ENCODE measurements at regions not wholly inside any gene's neighbourhood (a gene's known extent, or its start where the extent isn't known, plus 50 kb on each side); places are given as distances from the start of the nearest gene placed in this dataset.
"Not testable (repeated sequence)": the region's sequence is repeated elsewhere in the genome, so short reads cannot be mapped to it uniquely, and the experiment has no call there.

DNA sequence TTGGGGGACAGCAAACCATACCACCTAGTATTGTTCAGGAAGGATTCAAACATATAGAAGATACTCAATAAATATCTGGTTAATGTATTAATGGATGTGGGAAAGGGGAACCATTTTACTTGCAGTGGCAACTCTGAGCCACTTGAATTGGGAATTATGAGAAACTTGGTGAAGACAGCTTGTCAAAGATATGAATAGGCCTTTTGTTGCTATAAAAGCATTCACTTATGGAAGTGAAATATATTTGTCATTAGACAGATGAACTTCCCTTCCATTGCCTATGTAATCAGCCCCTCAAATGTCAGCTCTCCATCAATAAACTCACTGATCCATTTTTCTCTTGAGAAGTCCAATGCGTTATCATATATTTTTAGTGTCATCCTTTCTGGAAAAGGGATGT is 56.1 kb downstream of the GPR85 start:
- TF ChIP-seq ZMAT4 (CRISPR knock-in tag; IDR thresholded peaks at IDR 0.05) (no peak), JUN (CRISPR knock-in tag; IDR thresholded peaks at IDR 0.05) (no peak), ZNF263 (CRISPR knock-in tag; IDR thresholded peaks at IDR 0.05; ENCODE audit: low read depth) (no peak)
- Mint-ChIP-seq H3K27ac (no peak overlapping the region), H3K36me3 (no peaks in the 10 kb centered on the region), H3K4me3 (no peak overlapping the region), H3K9me3 (peaks cover 6% of the 10 kb centered on the region; the same call in 1 of the 2 replicates), H3K27me3 (ENCODE audit: low read depth) (no peaks in the 10 kb centered on the region), H3K4me1 (peaks cover 16% of the 10 kb centered on the region)
- DNase-seq (ENCODE audit: low spot score) (no peak), ATAC-seq (no peak)
- CTCF ChIA-PET = no interaction called here
- POLR2A ChIA-PET = no interaction called here

GRCh38 chr7:113026941-113027340 is 59.7 kb downstream of the GPR85 start:
- ChIA-PET POLR2A (interaction anchor here (1.1 kb wide), 1 partner anchor 20 kb away, joined by 3 read pairs; no protein-coding TSS in a partner anchor), CTCF (no interaction called here)
- ATAC-seq (no peak), DNase-seq (ENCODE audit: low spot score) (no peak)
- Mint-ChIP-seq H3K4me1 (no peaks in the 10 kb centered on the region), H3K36me3 (no peaks in the 10 kb centered on the region), H3K9me3 (peaks cover 16% of the 10 kb centered on the region), H3K27me3 (ENCODE audit: low read depth) (no peaks in the 10 kb centered on the region; the same call in 1 of the 2 replicates), H3K4me3 (no peak overlapping the region), H3K27ac (no peak overlapping the region)
- TF ChIP-seq CREM (CRISPR knock-in tag; IDR thresholded peaks at IDR 0.05) (no peak), OVOL2 (CRISPR knock-in tag; IDR thresholded peaks at IDR 0.05; ENCODE audit: borderline replicate concordance) (no peak), JUN (CRISPR knock-in tag; IDR thresholded peaks at IDR 0.05) (no peak), GRHL2 (CRISPR knock-in tag; IDR thresholded peaks at IDR 0.05; ENCODE audit: insufficient replicate concordance, severe bottlenecking) (no peak), RELA (CRISPR knock-in tag; IDR thresholded peaks at IDR 0.05; ENCODE audit: borderline replicate concordance) (no peak), IRF2 (CRISPR knock-in tag; IDR thresholded peaks at IDR 0.05; ENCODE audit: borderline replicate concordance, low read depth) (no peak), TCF7 (CRISPR knock-in tag; IDR thresholded peaks at IDR 0.05; ENCODE audit: low read depth) (no peak), AFF4 (CRISPR knock-in tag; IDR thresholded peaks at IDR 0.05; ENCODE audit: borderline replicate concordance) (no peak), ZSCAN18 (CRISPR knock-in tag; IDR thresholded peaks at IDR 0.05) (no peak), PRRX2 (CRISPR knock-in tag; IDR thresholded peaks at IDR 0.05) (no peak), MAX (CRISPR knock-in tag; IDR thresholded peaks at IDR 0.05) (no peak), ZNF396 (CRISPR knock-in tag; IDR thresholded peaks at IDR 0.05; ENCODE audit: borderline replicate concordance) (no peak), ZNF423 (CRISPR knock-in tag; IDR thresholded peaks at IDR 0.05) (no peak), E2F4 (CRISPR knock-in tag; IDR thresholded peaks at IDR 0.05; ENCODE audit: borderline replicate concordance, low read depth) (no peak), JAZF1 (CRISPR knock-in tag; IDR thresholded peaks at IDR 0.05) (no peak)
- TF ChIP-seq, protein P1, sequence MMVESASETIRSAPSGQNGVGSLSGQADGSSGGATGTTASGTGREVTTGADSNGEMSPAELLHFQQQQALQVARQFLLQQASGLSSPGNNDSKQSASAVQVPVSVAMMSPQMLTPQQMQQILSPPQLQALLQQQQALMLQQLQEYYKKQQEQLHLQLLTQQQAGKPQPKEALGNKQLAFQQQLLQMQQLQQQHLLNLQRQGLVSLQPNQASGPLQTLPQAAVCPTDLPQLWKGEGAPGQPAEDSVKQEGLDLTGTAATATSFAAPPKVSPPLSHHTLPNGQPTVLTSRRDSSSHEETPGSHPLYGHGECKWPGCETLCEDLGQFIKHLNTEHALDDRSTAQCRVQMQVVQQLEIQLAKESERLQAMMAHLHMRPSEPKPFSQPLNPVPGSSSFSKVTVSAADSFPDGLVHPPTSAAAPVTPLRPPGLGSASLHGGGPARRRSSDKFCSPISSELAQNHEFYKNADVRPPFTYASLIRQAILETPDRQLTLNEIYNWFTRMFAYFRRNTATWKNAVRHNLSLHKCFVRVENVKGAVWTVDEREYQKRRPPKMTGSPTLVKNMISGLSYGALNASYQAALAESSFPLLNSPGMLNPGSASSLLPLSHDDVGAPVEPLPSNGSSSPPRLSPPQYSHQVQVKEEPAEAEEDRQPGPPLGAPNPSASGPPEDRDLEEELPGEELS (CRISPR knock-in tag; IDR thresholded peaks at IDR 0.05) = no peak
- TF ChIP-seq, protein P2, sequence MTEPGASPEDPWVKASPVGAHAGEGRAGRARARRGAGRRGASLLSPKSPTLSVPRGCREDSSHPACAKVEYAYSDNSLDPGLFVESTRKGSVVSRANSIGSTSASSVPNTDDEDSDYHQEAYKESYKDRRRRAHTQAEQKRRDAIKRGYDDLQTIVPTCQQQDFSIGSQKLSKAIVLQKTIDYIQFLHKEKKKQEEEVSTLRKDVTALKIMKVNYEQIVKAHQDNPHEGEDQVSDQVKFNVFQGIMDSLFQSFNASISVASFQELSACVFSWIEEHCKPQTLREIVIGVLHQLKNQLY (CRISPR knock-in tag; IDR thresholded peaks at IDR 0.05) = no peak
- TF ChIP-seq, protein P3, sequence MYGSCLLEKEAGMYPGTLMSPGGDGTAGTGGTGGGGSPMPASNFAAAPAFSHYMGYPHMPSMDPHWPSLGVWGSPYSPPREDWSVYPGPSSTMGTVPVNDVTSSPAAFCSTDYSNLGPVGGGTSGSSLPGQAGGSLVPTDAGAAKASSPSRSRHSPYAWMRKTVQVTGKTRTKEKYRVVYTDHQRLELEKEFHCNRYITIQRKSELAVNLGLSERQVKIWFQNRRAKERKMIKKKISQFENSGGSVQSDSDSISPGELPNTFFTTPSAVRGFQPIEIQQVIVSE (CRISPR knock-in tag; IDR thresholded peaks at IDR 0.05; ENCODE audit: borderline replicate concordance) = no peak

- H3K4me3 Mint-ChIP-seq; H3K27ac Mint-ChIP-seq; H3K4me1 Mint-ChIP-seq; H3K27me3 Mint-ChIP-seq (ENCODE audit: low read depth); ATAC-seq; POLR2A ChIA-PET; H3K36me3 Mint-ChIP-seq; DNase-seq (ENCODE audit: low spot score): not testable (repeated sequence)
- CTCF ChIA-PET = interaction anchor here (1.0 kb wide), 1 partner anchor 142 kb away, joined by 3 read pairs; no protein-coding TSS in a partner anchor
- H3K9me3 Mint-ChIP-seq = peaks cover 28% of the 10 kb centered on the region
Observed at GRCh38 chr7:113017144-113017857, 69.3 kb downstream of the GPR85 start.

All from WTC11 (cell line).